NCI-H524 (cell line): ENCODE measurements at regions not wholly inside any gene's neighbourhood (a gene's known extent, or its start where the extent isn't known, plus 50 kb on each side); places are given as distances from the start of the nearest gene placed in this dataset.
A peak's percentile ranks its signal among the peaks of the same experiment; 100 is the strongest.

Experiments used
- DNase-seq, 2 experiments: peaks; one replicate each; lab custom pipeline; 2025; lab: John Stamatoyannopoulos, UW

GRCh38 chr20:58139849-58140786 lies 88.3 kb downstream of the ANKRD60 start:
- DNase-seq, result no peak

GRCh38 chr20:58138395-58138794 lies 90.1 kb downstream of the ANKRD60 start:
- DNase-seq, result no peak

GRCh38 chr20:58137651-58138265 lies 90.7 kb downstream of the ANKRD60 start:
- no peak for DNase-seq

GRCh38 chr20:58137236-58137635 lies 91.2 kb downstream of the ANKRD60 start:
- no peak for DNase-seq

GRCh38 chr20:58136149-58136484 lies 92.3 kb downstream of the ANKRD60 start:
- DNase-seq, result no peak

GRCh38 chr20:58135441-58136148 lies 92.9 kb downstream of the ANKRD60 start:
- DNase-seq, result no peak

GRCh38 chr20:58133020-58133808 lies 95.2 kb downstream of the ANKRD60 start:
- no peak for DNase-seq

- no peak for DNase-seq
Measured at GRCh38 chr20:58131551-58132142, 96.8 kb downstream of the ANKRD60 start.

- DNase-seq, result peak; percentile 12 to 29
Measured at GRCh38 chr20:58131151-58131550, 97.3 kb downstream of the ANKRD60 start.

GRCh38 chr20:58130581-58130980 lies 97.9 kb downstream of the ANKRD60 start:
- DNase-seq, result no peak

GRCh38 chr20:58130156-58130555 lies 98.3 kb downstream of the ANKRD60 start:
- DNase-seq, result no peak

- no peak for DNase-seq
Measured at GRCh38 chr20:58129721-58130151, 98.7 kb downstream of the ANKRD60 start.

GRCh38 chr20:58128635-58129625 lies 99.5 kb downstream of the ANKRD60 start:
- DNase-seq, result no peak

- DNase-seq, result no peak
Measured at GRCh38 chr20:58127701-58128111, 100.7 kb downstream of the ANKRD60 start.

GRCh38 chr20:58125726-58126125 lies 102.7 kb downstream of the ANKRD60 start:
- DNase-seq, result no peak

- DNase-seq, result no peak
Measured at GRCh38 chr20:58117944-58118343, 110.5 kb downstream of the ANKRD60 start.

- DNase-seq, result no peak
Measured at GRCh38 chr20:58116505-58116904, 111.9 kb downstream of the ANKRD60 start.

- peak in 1 of 2 experiments; percentile 24 for DNase-seq
Measured at GRCh38 chr20:58113716-58114115, 114.7 kb downstream of the ANKRD60 start.

- DNase-seq, result no peak
Measured at GRCh38 chr20:58112017-58112781, 116.3 kb downstream of the ANKRD60 start.
